NCI-H2196 treated with DMSO at 0.1 percent for 48 hours (cell line): ENCODE measurements at regions not wholly inside any gene's neighbourhood (a gene's known extent, or its start where the extent isn't known, plus 50 kb on each side); places are given as distances from the start of the nearest gene placed in this dataset.

ENCODE experiments used
- DNase-seq: peaks from one replicate; lab custom pipeline; 2025; ENCODE audit not compliant: unreplicated experiment; lab: John Stamatoyannopoulos, UW

DNA sequence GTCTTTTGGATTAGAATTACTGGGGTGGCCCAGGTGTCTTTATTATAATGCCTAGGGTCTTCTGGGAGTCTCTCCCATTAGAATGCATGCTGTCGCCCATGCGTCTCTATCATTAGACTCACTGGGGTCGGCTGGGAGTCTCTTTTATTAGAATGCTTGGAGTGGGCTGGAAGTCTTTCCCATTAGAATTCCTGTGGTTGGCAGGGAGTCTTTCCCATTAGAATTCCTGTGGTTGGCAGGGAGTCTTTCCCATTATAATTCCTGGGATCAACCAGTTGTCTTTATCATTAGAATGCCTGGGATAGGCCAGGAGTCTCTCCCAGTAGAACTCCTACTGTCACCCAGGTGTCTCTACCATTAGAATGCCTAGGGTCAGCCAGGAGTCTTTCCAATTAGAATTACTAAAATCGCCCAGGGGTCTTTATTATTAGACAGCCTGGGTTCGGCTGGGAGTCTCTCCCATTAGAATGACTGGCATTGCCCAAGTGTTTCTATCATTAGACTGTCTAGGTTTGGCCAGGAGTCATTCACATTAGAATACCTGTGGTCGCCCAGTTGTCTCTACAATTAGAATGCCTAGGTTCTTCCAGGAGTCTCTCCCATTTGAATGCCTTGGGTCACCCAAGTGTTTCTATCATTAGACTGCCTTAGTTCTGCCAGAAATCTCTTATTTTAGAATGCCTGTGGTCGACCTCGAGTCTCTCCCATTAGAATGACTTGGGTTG lies 1558.5 kb downstream of the UQCRFS1 start:
- no peak for DNase-seq

DNA sequence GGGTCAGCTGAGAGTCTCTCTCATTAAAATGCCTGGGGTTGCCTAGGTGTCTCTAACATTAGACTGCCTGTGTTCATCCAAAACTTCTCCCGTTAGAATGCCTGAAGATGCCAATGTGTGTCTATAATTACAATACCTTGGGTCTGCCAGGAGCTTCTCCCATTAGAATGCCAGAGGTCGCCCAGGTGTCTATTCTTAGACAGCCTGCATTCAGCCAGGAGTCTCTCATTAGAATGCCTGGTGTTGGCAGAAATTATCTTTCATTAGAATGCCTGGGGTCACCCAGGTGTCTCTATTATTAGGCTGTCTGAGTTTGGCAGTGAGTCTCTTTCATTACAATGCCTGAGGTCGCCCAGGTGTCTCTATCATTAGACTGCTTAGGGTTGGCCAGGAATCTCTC lies 1560.2 kb downstream of the UQCRFS1 start:
- no peak for DNase-seq

DNA sequence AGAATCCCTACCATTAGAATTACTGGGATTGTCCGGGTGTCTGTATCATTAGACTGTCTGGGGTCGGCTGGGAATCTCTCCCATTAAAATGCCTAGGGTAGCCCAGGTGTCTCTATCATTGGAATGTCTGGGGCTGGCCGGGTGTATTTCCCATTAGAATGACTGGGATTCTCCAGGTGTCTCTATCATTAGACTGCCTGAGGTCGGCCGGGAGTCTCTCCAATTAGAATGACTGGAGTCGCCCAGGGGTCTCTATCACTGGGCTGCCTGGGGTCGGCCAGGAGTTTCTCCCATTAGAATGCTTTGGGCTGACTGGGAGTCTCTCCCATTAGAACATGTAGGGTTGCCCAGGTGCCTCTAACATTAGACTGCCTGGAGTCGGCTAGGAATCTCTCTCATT lies 1560.7 kb downstream of the UQCRFS1 start:
- DNase-seq: no peak

DNA sequence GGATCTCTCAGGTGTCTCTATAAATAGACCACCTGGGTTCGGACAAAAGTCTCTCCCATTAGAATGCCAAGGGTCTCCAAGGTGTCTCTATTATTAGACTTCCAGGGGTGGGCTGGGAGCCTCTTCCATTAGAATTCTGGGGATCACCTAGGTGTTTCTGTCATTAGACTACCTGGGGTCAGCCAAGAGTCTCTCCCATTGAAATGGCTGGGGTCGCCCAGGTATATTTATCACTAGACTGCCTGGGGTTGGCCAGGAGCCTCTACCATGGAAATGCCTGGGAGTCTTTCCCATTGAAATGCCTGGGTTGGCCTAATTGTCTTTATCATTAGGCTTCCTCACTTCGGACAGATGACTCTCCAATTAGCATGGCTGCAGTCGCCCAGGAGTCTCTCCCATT lies 1565.5 kb downstream of the UQCRFS1 start:
- no peak for DNase-seq

DNA sequence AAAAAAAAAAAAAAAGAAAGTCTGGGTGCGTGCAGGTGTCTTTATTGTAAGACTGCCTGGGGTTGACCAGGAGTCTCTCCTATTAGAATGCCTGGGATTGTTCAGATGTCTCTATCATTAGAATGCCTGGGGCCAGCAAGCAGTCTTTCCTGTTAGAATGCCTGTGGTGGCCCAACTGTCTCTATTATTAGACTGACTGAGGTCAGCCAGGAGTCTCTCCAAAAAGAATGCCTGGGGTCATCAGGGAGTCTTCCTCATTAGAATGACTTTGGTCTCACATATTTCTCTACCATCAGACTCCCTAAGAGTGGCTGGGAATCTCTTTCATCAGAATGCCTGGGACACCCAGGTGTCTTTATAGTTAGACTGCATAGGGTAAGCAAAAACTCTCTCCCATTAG lies 1577.5 kb downstream of the UQCRFS1 start:
- DNase-seq: no peak

DNA sequence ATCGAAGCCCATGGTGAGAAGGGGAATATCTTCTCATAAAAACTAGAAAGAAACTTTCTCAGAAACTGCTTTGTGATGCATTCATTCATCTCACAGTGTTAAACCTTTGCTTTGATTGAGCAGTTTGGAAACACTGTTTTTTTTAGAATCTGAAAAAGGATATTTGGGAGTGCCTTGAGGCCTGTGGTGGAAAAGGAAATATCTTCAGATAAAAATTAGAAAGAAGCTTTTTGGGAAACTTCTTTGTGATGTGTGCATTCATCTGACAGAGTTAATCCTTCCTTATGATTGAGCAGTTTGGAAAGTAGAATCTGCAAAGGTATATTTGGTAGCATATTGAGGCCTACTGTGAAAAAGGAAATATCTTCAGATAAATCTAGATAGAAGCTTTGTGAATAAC lies 1594.9 kb downstream of the UQCRFS1 start:
- no peak for DNase-seq

DNA sequence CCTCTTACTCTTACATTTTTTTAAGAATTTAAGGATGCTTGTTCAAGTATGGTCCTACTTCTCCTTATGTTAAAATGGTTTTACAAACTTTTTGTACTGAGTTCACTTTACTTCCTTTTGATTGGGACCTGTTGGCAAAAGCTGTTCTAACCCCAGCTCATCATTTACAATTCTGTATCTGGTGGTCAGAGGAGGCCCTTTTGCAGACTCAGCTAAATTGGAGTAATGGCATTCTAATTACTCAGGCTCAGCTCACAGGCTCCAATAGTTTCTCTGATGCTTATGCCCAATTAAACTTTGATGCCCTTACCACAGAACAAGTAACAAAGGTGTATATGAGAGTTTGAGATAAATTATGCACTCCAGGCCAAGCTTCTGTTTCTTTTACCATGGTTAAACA lies 1632.0 kb downstream of the UQCRFS1 start:
- DNase-seq: no peak
